ENCODE measurements at regions not wholly inside any gene's neighbourhood (a gene's known extent, or its start where the extent isn't known, plus 50 kb on each side); places are given as distances from the start of the nearest gene placed in this dataset.

- TF ChIP-seq YY1 (IDR thresholded peaks at IDR 0.05; ENCODE audit: insufficient read depth, insufficient read length) (no peak), ZNF274 (IDR thresholded peaks at IDR 0.05; ENCODE audit: low read depth, low read length) (no peak), SUZ12 (IDR thresholded peaks at IDR 0.05; ENCODE audit: extremely low read depth, insufficient read depth, insufficient read length) (no peak)
Measured at GRCh38 chr2:5230444-5230843, 461.7 kb upstream of the SOX11 start.
